Uterus (tissue), 2 donors: ENCODE measurements at regions not wholly inside any gene's neighbourhood (a gene's known extent, or its start where the extent isn't known, plus 50 kb on each side); places are given as distances from the start of the nearest gene placed in this dataset.

Experiments used
- POLR2A ChIP-seq, 2 donors: fragments of 450-650 bp; IDR thresholded peaks; one replicate each; pipeline ENCODE4 v1.6.1; 2016; ENCODE audit warnings: antibody characterized with exemption in 2 of 2, mild to moderate bottlenecking in 1 of 2, moderate library complexity in 1 of 2
- TF ChIP-seq, protein P1 (sequence below), 4 experiments: fragments of 200-600 bp in 2 of 4; fragments of 450-650 bp in 2 of 4; sonication (generic) in 2 of 4; IDR thresholded peaks; one replicate each; pipeline ENCODE4 v1.5.1; 2016 to 2019; ENCODE audit warnings: antibody characterized with exemption in 4 of 4, mild to moderate bottlenecking in 2 of 4, moderate library complexity in 1 of 4

DNA sequence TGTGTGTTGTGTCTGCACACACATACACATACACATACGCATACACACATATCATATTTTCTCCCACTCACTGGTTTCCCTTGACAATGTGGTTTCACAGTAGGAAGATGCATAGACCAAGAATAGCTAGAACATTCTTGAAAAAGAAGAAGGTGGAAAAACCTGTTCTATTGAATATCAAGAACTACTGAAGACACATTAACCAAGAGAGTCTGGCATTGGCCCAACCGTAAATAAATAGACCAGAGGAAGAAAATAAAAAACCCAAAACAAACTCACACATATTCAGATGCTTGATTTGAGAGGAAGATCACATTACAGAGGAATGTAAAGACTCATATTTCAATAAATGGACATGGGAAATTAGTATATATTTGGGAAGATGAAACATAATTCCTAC lies 311.3 kb downstream of the FOXG1 start:
- TF ChIP-seq POLR2A (IDR thresholded peaks at IDR 0.05): no peak
- TF ChIP-seq, protein P1, sequence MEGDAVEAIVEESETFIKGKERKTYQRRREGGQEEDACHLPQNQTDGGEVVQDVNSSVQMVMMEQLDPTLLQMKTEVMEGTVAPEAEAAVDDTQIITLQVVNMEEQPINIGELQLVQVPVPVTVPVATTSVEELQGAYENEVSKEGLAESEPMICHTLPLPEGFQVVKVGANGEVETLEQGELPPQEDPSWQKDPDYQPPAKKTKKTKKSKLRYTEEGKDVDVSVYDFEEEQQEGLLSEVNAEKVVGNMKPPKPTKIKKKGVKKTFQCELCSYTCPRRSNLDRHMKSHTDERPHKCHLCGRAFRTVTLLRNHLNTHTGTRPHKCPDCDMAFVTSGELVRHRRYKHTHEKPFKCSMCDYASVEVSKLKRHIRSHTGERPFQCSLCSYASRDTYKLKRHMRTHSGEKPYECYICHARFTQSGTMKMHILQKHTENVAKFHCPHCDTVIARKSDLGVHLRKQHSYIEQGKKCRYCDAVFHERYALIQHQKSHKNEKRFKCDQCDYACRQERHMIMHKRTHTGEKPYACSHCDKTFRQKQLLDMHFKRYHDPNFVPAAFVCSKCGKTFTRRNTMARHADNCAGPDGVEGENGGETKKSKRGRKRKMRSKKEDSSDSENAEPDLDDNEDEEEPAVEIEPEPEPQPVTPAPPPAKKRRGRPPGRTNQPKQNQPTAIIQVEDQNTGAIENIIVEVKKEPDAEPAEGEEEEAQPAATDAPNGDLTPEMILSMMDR (IDR thresholded peaks at IDR 0.05): no peak
